ENCODE measurements at regions not wholly inside any gene's neighbourhood (a gene's known extent, or its start where the extent isn't known, plus 50 kb on each side); places are given as distances from the start of the nearest gene placed in this dataset.

GRCh38 chr5:174616036-174616435 lies 108.3 kb upstream of the MSX2 start:
- TF ChIP-seq EZH2 (IDR thresholded peaks at IDR 0.05; ENCODE audit: insufficient read depth, poor library complexity, severe bottlenecking) (no peak), EZH2phosphoT487 (IDR thresholded peaks at IDR 0.05; ENCODE audit: insufficient read depth, low read depth) (no peak)
